NCI-H2196 treated with DMSO at 0.1 percent for 48 hours (cell line): ENCODE measurements at regions not wholly inside any gene's neighbourhood (a gene's known extent, or its start where the extent isn't known, plus 50 kb on each side); places are given as distances from the start of the nearest gene placed in this dataset.

Source experiments
- DNase-seq: peaks from one replicate; lab custom pipeline; 2025; ENCODE audit not compliant: unreplicated experiment; lab: John Stamatoyannopoulos, UW

GRCh38 chr18:11324956-11325882 is 175.8 kb upstream of the PIEZO2 start:
- DNase-seq, result no peak

- DNase-seq, result no peak
Observed at GRCh38 chr18:11324510-11324909, 175.1 kb upstream of the PIEZO2 start.

DNA sequence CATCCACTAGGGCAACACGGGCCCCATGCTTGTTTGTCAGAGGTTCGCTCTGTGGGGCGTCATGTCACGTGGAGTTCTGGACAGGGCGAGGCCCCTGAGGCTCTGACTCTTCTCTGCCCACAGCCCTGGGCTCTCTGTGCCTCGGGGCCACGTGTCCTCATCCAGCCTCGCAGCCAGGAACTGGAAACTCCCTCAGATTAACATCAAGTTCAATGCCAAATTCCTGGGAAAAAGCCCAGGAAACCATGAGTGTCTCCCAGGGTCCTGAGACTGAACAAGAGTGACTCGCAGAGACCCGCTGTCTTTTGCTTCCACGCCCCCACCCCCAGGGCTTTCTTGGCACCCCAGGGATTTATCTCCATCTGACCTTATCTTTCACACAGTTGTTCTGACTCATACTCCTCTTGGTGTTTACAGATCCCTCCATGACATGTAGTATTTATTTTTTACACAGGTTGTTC is 174.0 kb upstream of the PIEZO2 start:
- no peak for DNase-seq

GRCh38 chr18:11322716-11323115 is 173.3 kb upstream of the PIEZO2 start:
- no peak for DNase-seq

DNA sequence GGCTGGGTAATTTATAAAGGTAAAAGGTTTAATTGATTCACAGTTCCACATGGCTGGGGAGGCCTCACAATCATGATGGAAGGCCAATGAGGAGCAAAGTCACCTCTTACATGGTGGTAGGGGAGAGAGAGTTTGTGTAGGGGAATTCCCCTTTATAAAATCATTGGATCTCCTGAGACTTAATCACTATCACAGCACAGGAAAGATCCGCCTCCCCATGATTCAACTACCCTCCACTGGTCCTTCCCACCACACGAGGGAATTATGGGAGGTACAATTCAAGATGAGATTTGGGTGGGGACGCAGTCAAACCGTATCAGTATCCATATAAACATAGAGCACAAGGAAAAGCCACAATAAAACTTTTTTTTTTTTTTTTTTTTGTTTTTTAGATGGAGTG is 172.6 kb upstream of the PIEZO2 start:
- no peak for DNase-seq

- DNase-seq, result no peak
Observed at GRCh38 chr18:11320986-11321385, 171.6 kb upstream of the PIEZO2 start.

DNA sequence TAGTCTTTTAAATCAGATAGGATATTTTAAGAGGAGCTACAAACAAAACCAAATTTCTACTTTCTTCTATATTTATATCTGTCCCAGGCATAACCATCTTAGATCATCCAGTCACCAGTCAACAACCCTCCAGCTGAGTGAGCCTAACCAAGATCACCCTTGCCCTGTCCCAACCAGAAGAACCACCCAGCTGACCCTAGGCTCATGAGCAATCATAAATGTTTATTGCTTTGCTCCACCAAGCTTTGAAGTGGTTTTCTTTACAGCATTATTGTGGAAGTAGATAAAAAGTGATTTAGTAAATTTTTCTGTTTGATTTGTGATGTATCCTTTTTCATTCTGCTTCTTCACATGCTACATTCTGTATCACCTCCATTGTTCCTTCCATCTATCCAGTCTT is 167.2 kb upstream of the PIEZO2 start:
- DNase-seq, result no peak

DNA sequence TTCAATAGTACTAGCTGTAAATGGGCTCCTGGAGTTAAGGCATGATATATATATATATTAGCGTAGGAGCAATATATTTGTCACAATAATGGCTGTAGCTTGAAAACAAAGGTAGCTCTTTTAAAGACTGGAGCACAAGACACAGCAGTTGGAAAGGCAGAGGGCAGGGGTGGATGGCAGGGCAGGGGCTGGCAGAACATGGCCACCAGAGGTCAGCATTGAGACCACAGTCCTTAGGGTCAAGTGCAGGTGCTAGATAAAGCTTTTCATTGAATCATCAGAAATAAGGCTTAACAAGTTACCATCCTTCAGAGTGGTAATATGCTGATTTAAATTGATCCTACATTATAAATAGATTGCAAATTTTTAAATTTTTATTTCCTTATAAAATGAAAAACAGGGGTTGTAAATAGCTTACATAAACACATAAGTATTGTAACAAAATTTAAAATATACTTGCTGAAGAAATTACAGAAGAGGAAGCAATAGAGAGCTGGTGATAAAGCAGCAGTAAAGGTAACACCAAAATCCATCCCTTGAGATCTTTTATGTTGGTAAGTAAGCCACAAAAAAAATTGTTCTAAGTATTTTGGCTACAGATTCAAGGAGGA is 161.2 kb upstream of the PIEZO2 start:
- DNase-seq, result peak; percentile 9

DNA sequence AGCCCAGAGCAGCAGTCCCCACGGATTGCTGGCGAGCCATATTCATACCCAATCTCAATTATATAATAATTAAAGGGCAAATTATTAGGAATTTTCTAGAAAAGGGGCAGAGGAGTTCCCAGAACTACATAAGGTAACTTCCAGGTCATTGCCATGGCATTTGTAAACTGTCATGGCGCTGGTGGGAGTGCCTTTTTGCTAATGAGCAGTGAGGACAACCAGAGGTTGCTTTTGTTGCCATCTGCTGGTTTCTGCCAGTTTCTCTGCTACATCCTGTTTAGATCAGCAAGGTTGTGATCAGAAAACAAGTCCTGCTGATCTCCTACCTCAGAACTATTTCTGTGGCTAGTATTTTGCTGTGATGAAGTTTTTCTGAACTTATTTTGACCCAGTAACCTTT is 159.8 kb upstream of the PIEZO2 start:
- no peak for DNase-seq

DNA sequence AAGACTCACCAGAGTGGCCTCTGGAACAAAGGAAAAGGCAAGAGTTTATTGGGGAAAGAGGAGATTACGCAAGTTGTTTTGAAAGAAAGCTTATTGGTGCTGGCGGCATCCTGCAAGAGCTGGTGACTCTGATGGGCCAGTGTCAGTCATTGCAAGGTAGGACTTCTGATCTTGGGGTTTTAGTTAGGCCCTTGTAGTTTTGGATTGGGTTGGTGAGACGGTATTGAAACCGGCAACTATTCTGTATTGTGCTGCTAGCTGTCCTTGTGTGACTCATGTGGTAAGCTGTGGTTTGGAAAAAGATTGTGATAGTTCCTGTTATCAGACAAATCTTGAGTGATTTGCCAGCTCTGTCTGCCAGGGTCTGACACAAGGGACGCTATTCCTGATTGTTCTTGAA is 159.1 kb upstream of the PIEZO2 start:
- no peak for DNase-seq

DNA sequence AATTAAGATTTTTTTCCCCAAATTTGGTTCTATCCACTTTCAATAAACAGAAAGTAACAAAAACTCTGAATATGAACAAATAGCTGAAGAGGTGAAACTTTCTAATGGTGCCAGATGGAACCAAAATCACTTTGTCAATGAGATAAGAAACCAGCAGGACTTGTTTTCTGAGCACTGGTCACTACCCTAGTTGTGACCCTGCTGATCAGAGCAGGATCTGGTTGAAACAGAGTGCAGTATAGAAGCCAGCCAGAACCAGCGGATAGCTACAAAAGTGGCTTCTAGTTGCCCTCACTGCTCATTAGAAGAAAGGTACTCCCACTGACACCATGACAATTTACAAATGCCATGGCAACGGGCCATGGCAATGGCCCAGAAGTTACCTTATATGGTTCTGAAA is 158.3 kb upstream of the PIEZO2 start:
- no peak for DNase-seq

- DNase-seq, result no peak
Observed at GRCh38 chr18:11305507-11305906, 156.1 kb upstream of the PIEZO2 start.

- DNase-seq, result no peak
Observed at GRCh38 chr18:11304928-11305327, 155.6 kb upstream of the PIEZO2 start.

DNA sequence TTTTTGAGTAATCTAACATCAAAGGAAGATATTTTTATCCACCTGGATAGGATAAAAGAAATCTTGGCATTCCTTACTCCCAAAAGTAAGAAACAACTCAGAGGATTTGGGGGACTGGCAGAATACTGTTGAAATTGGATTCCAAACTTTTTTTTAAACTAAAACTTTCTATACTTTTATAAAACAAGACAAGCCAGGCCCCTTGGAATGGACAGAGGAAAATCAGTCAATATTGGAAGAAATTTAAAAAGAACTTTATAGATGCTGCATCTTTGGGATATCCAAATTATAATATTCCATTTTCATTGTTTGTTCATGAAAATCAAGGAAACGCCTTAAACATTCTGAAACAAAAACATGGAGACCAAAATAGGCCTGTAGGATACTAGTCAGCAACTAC is 147.6 kb upstream of the PIEZO2 start:
- DNase-seq, result no peak

DNA sequence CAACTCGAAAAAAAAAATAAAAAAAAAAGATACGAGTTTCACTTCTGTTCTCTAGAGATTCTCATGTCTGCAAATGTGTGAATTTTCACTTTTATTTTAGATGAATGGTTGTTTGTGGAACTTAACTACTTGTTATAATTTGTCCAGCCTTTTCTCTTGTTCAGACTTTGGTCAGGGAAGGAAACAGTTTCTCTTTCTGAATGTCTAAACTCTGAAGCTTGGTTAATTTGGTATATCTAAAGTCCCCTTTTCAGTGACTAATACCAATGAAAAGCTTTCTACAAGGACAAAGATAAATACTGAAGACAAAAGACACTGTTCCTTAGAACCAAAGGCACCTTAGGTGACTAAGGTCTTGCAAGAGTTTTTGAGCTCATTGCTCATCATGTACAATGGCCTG is 144.4 kb upstream of the PIEZO2 start:
- no peak for DNase-seq

DNA sequence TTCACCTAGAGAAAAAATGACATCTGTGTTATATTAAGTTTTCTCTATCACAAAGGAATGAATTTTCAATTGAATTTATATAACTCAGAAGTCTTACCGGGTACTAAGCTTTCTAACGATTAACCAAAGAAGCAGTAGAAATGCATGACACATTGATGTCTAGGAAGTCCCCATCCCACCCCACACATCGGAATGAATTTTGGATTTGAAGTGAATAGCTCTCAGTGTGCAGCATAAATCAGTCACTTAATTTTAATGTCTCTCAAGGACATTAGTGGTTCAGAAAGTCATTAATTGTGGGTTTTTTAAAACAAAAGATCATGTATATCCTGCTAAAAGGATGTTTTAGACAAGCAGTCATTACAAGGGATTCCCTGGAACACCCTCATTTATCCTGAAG is 141.4 kb upstream of the PIEZO2 start:
- no peak for DNase-seq

GRCh38 chr18:11289248-11289647 is 139.9 kb upstream of the PIEZO2 start:
- DNase-seq, result no peak

GRCh38 chr18:11288401-11288800 is 139.0 kb upstream of the PIEZO2 start:
- DNase-seq, result no peak

- DNase-seq, result no peak
Observed at GRCh38 chr18:11286431-11286830, 137.1 kb upstream of the PIEZO2 start.

- no peak for DNase-seq
Observed at GRCh38 chr18:11284811-11285210, 135.4 kb upstream of the PIEZO2 start.

DNA sequence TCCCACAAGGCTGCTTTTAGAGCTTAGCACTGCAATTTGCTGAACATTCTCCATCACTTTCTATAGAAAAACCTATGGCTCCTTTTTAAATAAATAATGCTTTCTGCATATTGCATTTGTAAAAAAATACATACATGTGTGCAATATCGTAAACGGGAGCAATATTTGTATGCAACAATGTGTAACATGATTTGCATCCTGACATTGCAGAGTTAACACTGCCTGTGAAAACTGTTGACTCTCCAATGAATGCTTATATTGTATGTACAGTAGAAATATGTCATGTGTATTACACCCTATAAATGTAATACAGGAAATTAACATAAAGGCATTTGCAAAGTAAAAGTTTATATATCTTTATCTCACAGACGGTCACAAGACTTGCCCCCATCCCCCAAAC is 135.0 kb upstream of the PIEZO2 start:
- no peak for DNase-seq

DNA sequence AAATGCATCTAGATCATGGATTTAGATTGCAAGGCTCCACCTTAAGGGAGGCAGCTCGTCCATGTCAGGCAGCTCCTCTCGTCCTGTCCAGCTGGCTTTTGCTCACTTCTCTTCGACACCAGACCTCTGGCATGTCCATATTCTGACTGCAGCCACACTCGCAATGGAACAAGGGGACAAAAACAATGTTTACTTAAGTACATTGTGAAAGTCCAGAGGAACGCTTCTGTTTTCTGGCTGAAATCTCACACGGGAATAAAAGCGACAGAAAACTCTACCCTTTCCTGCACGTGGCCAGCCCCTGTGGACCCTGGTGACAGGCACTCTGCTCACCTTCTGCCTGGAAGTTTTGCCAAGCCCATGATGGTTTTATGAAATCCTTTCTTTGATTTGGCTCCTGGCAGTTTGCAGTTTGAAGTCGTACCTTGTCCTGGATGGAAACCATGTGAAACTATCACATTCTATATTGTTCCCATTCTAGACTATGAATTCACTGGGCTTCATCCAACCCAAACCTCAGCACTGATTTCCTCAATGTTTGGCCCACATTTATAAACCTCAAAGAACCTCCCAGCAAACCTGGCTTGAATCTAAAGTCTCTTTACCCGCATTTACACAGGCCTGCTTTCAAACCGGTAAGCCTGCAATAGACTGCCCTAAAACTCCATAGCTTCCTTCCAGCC is 134.3 kb upstream of the PIEZO2 start:
- DNase-seq, result no peak
